SHP77 (cell line): ENCODE measurements at regions not wholly inside any gene's neighbourhood (a gene's known extent, or its start where the extent isn't known, plus 50 kb on each side); places are given as distances from the start of the nearest gene placed in this dataset.

ENCODE experiments used
- DNase-seq, 2 experiments: peaks; one replicate each; lab custom pipeline; 2025; lab: John Stamatoyannopoulos, UW

- DNase-seq: no peak
Measured at GRCh38 chr5:77948476-77948875, 172.3 kb upstream of the TBCA start.

GRCh38 chr5:77947041-77947428 lies 170.9 kb upstream of the TBCA start:
- DNase-seq: peak in 1 of 2 experiments; percentile 35

GRCh38 chr5:77946381-77947040 lies 170.4 kb upstream of the TBCA start:
- DNase-seq: peak; percentile 55 to 58

GRCh38 chr5:77945874-77946273 lies 169.7 kb upstream of the TBCA start:
- no peak for DNase-seq

- DNase-seq: no peak
Measured at GRCh38 chr5:77944757-77945340, 168.7 kb upstream of the TBCA start.

- DNase-seq: no peak
Measured at GRCh38 chr5:77943851-77944250, 167.7 kb upstream of the TBCA start.

- no peak for DNase-seq
Measured at GRCh38 chr5:77942578-77943239, 166.6 kb upstream of the TBCA start.

GRCh38 chr5:77937015-77937908 lies 161.1 kb upstream of the TBCA start:
- no peak for DNase-seq

- DNase-seq: no peak
Measured at GRCh38 chr5:77936365-77936693, 160.2 kb upstream of the TBCA start.

- no peak for DNase-seq
Measured at GRCh38 chr5:77935506-77936364, 159.6 kb upstream of the TBCA start.

- no peak for DNase-seq
Measured at GRCh38 chr5:77928776-77929300, 152.7 kb upstream of the TBCA start.

- DNase-seq: no peak
Measured at GRCh38 chr5:77926337-77926736, 150.2 kb upstream of the TBCA start.

GRCh38 chr5:77925503-77925902 lies 149.4 kb upstream of the TBCA start:
- no peak for DNase-seq

- DNase-seq: no peak
Measured at GRCh38 chr5:77924081-77924480, 147.9 kb upstream of the TBCA start.

- DNase-seq: no peak
Measured at GRCh38 chr5:77923666-77924065, 147.5 kb upstream of the TBCA start.

GRCh38 chr5:77921094-77921768 lies 145.1 kb upstream of the TBCA start:
- DNase-seq: no peak

- no peak for DNase-seq
Measured at GRCh38 chr5:77920359-77921058, 144.4 kb upstream of the TBCA start.

- DNase-seq: no peak
Measured at GRCh38 chr5:77915346-77915745, 139.2 kb upstream of the TBCA start.

- no peak for DNase-seq
Measured at GRCh38 chr5:77912721-77913120, 136.6 kb upstream of the TBCA start.

GRCh38 chr5:77910602-77911188 lies 134.6 kb upstream of the TBCA start:
- no peak for DNase-seq
